NCI-H226 (cell line): ENCODE measurements at regions not wholly inside any gene's neighbourhood (a gene's known extent, or its start where the extent isn't known, plus 50 kb on each side); places are given as distances from the start of the nearest gene placed in this dataset.
A peak's percentile ranks its signal among the peaks of the same experiment; 100 is the strongest.
"Not testable (repeated sequence)": the region's sequence is repeated elsewhere in the genome, so short reads cannot be mapped to it uniquely, and the experiment has no call there.

Experiments
- DNase-seq: peaks from one replicate; pipeline ENCODE4 v3.0.0-alpha.2; 2015

- no peak for DNase-seq
Measured at GRCh38 chr3:191148131-191148530, 50.9 kb upstream of the OSTN start.

DNA sequence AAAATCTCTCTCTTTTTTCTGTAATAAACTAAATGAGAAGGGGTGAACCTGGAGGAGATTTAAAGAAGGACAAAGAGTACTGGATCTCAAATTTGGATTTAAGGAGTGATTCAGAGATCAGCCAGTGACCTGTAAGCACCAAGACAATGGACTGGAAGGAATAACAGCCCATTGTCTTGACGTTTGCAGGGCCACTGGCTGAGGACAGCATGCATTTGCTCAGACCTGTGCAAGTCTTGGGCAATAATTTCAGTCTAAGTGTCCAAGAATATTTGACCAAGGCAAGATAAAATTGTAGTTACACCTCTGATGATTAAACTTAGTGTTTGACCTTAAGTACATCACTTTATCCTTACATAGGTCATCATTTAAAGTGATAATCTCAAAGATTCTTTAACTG lies 55.8 kb upstream of the OSTN start:
- no peak for DNase-seq

- peak; percentile 66 for DNase-seq
Measured at GRCh38 chr3:191141728-191142127, 57.3 kb upstream of the OSTN start.

DNA sequence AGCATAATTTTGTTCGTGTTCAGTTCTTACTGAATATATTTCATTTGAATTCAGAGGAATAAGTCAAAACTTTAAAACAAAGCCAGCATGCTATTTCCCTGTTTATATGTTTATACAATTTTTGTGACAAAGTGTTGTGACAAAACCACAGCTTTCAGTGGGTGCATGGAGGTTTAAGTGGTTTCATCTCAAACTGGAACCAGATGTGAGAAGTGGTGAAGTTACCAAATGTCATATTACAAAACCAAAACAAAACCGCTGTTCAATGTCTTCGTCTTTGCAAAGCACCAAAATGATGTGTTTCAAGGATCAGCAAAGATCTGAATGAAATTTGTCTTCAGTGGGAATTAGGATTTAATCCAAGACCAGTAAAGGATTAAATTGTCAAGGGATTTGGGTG lies 59.3 kb upstream of the OSTN start:
- DNase-seq = no peak

DNA sequence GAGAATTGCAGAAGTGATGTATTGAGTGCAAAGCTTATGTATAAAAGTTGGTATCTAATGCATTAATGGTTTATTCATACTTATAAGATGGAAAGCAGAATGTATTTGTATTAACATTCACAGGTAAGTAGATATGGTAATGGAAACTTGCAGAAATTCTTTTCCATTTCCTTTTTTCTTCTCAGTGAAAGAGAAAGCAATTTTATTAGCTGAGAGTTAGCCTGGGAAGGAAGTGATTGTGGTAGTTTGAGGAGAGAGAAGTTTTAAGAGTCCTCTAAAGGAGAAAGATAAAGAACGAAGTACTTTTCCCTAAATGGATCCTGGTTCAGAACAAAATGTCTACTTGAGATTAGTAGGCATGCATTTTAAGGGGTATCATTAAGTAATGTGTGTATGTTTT lies 60.1 kb upstream of the OSTN start:
- DNase-seq = no peak

- no peak for DNase-seq
Measured at GRCh38 chr3:191137708-191138107, 61.3 kb upstream of the OSTN start.

- no peak for DNase-seq
Measured at GRCh38 chr3:191136347-191136746, 62.7 kb upstream of the OSTN start.

GRCh38 chr3:191135175-191135574 lies 63.9 kb upstream of the OSTN start:
- no peak for DNase-seq

DNA sequence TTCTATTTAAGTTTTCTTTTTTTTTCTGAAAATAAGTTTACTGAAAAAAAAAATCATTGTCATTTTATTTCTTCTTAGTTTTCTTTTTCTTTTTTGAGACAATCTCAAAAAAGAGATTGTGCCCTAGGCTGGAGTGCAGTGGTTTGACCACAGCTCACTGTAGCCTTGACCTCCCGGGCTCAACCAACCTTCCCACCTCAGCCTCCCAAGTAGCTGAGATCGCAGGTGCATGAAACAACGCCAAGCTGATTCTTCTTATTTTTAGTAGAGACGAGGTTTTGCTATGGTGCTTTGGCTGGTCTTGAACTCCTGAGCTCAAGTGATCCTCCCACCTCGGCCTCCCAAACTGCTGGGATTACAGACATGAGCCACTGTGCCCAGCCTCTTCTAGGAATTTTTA lies 65.7 kb upstream of the OSTN start:
- no peak for DNase-seq

GRCh38 chr3:191131305-191131704 lies 67.7 kb upstream of the OSTN start:
- no peak for DNase-seq

DNA sequence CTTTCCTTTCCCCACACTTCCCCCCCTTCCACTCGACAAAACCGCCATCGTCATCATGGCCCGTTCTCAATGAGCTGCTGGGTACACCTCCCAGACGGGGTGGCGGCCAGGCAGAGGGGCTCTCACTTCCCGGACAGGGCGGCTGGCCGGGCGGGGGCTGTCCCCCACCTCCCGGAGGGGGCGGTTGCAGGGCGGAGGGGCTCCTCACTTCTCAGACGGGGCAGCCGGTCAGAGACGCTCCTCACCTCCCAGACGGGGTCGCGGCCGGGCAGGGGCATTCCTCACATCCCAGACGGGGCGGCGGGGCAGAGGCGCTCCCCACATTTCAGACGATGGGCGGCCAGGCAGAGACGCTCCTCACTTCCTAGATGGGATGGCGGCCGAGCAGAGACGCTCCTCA lies 74.2 kb upstream of the OSTN start:
- DNase-seq = not testable (repeated sequence)

GRCh38 chr3:191123946-191124345 lies 75.1 kb upstream of the OSTN start:
- no peak for DNase-seq

DNA sequence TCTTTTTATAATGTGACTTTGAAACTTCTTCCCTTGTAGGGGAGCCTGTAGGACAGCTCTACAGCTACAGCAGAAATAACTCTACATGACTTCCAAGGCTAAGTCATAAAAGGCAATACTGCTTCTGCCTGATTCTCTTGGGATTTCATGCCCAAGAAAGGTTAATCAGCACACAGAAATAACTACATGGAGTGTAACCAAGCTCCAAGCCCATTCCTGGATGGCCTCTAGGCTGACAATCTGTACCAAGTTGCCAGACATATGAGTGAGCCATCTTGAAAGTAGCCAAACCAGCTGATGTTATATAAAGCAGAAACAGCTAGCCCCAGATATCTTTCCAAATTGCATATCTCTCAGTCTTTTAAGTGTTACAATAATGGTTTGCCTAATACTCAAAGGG lies 75.8 kb upstream of the OSTN start:
- no peak for DNase-seq

- no peak for DNase-seq
Measured at GRCh38 chr3:191120447-191121298, 78.4 kb upstream of the OSTN start.

DNA sequence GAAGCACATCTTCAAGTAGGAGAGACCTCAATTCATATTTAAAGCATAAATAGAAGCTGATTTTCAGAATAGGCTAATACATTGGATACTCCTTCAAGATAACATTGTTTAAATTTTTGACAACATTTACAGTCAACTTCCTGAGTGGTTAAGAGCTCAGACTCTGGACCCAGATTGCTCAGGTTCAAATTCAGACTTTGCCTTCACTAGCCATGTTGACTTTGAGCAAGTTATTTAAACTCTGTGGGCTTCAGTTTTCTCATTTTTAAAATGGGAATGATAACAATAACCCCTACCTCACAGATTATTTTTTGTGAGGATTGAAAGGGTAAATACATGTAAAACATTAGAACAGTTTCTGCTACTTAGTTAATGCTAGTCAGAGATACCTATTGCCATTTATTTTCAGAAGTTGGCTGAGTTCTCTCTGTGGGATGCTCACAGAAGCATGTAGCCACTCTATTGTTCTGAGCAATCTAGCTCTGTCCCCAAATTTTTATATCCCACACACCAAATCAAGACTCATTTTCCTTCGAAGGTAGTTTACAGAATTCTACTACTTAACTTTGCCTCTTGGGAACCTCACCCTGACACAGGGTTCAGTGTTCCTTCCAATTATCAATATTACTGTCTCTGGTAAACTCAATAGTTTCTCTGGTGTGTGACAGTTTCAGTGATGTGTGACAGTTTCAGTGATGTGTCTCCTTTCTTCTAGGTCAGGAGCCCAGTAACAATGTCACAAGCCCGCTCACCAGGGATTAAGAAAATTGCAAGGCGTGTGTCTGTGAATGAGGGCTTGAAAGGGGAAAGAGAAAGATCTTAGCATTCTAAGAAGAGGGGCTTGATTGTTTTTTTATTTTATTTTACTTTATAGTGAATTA lies 79.4 kb upstream of the OSTN start:
- no peak for DNase-seq

DNA sequence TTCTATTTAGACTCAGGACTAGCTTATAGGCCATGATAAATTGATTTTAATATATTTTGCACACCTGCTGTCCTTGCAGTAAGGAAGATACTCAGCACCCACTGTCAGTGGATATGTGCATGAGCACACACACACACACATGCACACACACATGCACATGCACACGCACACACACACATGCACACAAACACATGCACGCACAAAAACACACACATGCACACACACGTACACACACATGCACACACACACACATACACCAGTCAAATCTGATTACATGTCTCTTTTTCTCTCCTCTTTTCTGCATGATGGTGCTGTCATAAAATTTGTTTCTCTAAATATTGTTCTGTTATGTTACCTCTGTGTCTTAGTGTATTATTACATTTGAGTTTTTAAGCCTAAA lies 87.3 kb upstream of the OSTN start:
- no peak for DNase-seq

DNA sequence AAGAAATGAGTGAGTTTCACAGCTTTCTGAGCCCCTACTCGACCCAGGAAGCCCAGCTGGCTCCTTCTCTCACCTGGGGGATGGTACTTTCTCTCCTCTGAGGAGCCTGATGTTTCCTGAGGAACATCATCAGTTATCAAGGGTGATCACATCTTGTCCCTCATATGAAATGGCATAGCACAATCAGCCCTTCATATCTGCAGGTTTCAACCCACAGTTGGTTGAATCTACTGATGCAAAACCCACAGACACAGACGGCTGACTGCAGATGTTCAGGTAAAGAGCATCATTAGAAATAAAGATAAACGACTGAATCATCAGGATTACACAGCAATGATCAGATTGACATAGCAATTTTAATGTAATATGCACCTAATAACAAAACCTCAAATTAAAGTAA lies 93.6 kb upstream of the OSTN start:
- DNase-seq = no peak

DNA sequence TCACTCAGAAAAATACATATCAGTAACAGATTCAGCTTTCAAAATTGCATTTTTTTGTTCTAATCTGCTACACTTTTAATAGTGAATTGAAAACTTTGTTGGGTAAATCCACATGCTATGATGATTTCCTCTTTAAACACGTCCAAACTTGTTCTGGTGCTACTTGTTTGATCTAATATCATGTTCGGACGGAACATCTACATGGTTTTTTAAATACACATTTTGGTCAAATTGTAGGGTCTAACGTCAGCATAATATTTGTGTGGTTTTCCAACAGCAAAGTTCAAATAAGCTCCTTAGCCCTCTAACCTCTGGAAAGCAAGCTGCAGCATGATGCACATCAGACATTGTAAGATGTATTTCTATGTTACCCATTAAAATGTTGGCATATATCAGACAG lies 98.5 kb upstream of the OSTN start:
- no peak for DNase-seq

- DNase-seq = peak; percentile 80
Measured at GRCh38 chr3:191094057-191094845, 104.8 kb upstream of the OSTN start.

DNA sequence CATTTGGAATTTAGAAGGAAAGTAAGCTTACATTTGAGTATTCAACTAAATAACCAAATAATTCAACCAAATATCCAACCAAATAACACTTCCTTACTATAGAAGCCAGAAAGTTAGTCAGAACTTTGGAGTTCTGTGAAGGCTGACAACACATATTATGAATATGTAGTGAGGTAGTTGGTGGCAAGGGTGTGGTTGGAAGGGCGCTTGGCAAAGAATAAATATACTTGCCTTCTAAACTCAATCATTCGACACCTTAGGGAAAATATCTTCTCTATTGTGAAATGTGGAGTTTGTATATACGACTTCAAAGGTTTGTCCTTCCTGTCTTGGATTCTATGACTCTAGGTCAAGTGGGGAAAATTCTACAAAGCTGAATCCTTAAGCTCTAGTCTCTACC lies 111.7 kb upstream of the OSTN start:
- DNase-seq = peak; percentile 54

GRCh38 chr3:191085091-191085490 lies 114.0 kb upstream of the OSTN start:
- DNase-seq = no peak

- not testable (repeated sequence) for DNase-seq
Measured at GRCh38 chr3:191078913-191079312, 120.1 kb upstream of the OSTN start.

- no peak for DNase-seq
Measured at GRCh38 chr3:191076903-191077552, 122.0 kb upstream of the OSTN start.
